ENCODE measurements at regions not wholly inside any gene's neighbourhood (a gene's known extent, or its start where the extent isn't known, plus 50 kb on each side); places are given as distances from the start of the nearest gene placed in this dataset.

- TF ChIP-seq, protein P1, sequence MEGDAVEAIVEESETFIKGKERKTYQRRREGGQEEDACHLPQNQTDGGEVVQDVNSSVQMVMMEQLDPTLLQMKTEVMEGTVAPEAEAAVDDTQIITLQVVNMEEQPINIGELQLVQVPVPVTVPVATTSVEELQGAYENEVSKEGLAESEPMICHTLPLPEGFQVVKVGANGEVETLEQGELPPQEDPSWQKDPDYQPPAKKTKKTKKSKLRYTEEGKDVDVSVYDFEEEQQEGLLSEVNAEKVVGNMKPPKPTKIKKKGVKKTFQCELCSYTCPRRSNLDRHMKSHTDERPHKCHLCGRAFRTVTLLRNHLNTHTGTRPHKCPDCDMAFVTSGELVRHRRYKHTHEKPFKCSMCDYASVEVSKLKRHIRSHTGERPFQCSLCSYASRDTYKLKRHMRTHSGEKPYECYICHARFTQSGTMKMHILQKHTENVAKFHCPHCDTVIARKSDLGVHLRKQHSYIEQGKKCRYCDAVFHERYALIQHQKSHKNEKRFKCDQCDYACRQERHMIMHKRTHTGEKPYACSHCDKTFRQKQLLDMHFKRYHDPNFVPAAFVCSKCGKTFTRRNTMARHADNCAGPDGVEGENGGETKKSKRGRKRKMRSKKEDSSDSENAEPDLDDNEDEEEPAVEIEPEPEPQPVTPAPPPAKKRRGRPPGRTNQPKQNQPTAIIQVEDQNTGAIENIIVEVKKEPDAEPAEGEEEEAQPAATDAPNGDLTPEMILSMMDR (IDR thresholded peaks at IDR 0.05) = no peak
- TF ChIP-seq ZFX (IDR thresholded peaks at IDR 0.05; ENCODE audit: borderline replicate concordance) = no peak
Measured at GRCh38 chr18:73381699-73382036, 513.9 kb upstream of the NETO1 start.

Measured in 22Rv1 (cell line).